ENCODE measurements at regions not wholly inside any gene's neighbourhood (a gene's known extent, or its start where the extent isn't known, plus 50 kb on each side); places are given as distances from the start of the nearest gene placed in this dataset.

DNA sequence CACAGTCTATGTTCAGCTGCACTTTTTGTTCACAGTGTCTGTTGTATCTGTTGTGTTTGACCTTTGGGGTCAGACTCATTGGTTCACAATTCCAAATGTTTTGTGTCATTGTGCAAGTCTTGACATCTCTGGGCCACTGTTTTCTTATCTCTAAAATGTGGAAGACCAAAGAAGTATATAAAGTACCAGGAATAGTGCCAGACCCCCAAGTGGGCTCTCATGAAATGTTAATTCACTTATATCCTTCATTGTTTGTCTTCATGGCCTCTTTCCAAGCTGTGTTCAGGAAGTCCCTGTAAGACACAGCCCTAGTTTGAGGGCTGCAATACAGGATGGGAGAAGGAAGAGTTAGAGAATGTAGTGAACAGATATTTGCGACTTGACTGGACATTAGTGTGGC is 468.3 kb upstream of the BOD1L1 start:
- H3K27ac ChIP-seq, result no peak overlapping the region
- ChIA-PET CTCF (no interaction called here), POLR2A (ENCODE audit: unreplicated experiment) (no interaction called here)
- DNase-seq, result no peak
- no TSS peak for BruUV-seq (replicated peaks)
- no peak for TF ChIP-seq EZH2 (IDR thresholded peaks at IDR 0.05; ENCODE audit: low read depth)
- TF ChIP-seq, protein P1, sequence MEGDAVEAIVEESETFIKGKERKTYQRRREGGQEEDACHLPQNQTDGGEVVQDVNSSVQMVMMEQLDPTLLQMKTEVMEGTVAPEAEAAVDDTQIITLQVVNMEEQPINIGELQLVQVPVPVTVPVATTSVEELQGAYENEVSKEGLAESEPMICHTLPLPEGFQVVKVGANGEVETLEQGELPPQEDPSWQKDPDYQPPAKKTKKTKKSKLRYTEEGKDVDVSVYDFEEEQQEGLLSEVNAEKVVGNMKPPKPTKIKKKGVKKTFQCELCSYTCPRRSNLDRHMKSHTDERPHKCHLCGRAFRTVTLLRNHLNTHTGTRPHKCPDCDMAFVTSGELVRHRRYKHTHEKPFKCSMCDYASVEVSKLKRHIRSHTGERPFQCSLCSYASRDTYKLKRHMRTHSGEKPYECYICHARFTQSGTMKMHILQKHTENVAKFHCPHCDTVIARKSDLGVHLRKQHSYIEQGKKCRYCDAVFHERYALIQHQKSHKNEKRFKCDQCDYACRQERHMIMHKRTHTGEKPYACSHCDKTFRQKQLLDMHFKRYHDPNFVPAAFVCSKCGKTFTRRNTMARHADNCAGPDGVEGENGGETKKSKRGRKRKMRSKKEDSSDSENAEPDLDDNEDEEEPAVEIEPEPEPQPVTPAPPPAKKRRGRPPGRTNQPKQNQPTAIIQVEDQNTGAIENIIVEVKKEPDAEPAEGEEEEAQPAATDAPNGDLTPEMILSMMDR (conservative IDR thresholded peaks at IDR 0.05), result no peak
- H3F3A ChIP-seq (ENCODE audit: insufficient read depth, low read depth), result no peaks in the 10 kb centered on the region
- H3K79me2 ChIP-seq (ENCODE audit: low read depth), result no peaks in the 10 kb centered on the region
- H3K9me3 ChIP-seq (ENCODE audit: insufficient read depth, low read depth), result no peaks in the 10 kb centered on the region
- no peaks in the 10 kb centered on the region for H3K4me1 ChIP-seq (replicated peaks; ENCODE audit: insufficient read depth)
- H4K20me1 ChIP-seq (ENCODE audit: insufficient read depth), result no peaks in the 10 kb centered on the region
- H3K9me2 ChIP-seq (ENCODE audit: insufficient read depth), result no peaks in the 10 kb centered on the region
- intact Hi-C loops (cut with micrococcal nuclease; ENCODE audit: unreplicated experiment), result no loop called here
- no peaks in the 10 kb centered on the region for H3K27me3 ChIP-seq (ENCODE audit: insufficient read depth, low read depth)
- H3K4me2 ChIP-seq, result no peak overlapping the region
- no peak overlapping the region for H2AFZ ChIP-seq
- no peak overlapping the region for H3K4me3 ChIP-seq
- H3K36me3 ChIP-seq (ENCODE audit: low read depth), result no peaks in the 10 kb centered on the region

DNA sequence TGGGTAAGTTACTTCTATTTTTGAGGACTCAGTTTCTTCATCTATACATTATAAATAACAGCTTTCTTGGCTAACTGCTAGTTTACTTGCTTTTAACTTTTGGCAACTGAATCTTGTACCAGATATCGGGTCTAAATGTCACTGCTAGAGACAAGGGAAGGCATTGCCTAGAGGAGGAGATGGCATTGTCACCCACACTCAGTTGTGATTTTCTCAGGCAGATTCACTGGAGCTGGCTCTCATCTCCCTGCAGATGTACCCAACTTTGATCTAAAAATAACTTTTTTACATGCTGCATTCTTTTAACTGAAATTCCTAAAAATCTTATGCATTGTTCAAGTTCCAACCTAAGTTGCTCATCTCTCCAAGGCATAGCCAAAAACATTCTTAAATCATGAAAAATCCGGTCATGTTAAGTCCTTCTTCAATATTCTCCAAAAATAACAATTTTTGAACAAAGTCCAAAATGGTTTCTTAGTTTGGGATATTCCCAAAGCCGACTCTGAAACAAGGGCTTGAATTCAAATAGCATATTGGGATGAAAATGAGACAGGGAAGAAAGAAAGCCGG is 469.0 kb upstream of the BOD1L1 start:
- BruUV-seq (replicated peaks), result no TSS peak
- DNase-seq, result no peak
- H3K27me3 ChIP-seq (ENCODE audit: insufficient read depth, low read depth), result no peaks in the 10 kb centered on the region
- TF ChIP-seq, protein P1 (conservative IDR thresholded peaks at IDR 0.05), result no peak
- no peak for TF ChIP-seq EZH2 (IDR thresholded peaks at IDR 0.05; ENCODE audit: low read depth)
- POLR2A ChIA-PET (ENCODE audit: unreplicated experiment), result no interaction called here
- no peak overlapping the region for H2AFZ ChIP-seq
- no peak overlapping the region for H3K4me3 ChIP-seq
- no peak overlapping the region for H3K4me2 ChIP-seq
- H3K9me2 ChIP-seq (ENCODE audit: insufficient read depth), result no peaks in the 10 kb centered on the region
- no peaks in the 10 kb centered on the region for H3K79me2 ChIP-seq (ENCODE audit: low read depth)
- H3K4me1 ChIP-seq (replicated peaks; ENCODE audit: insufficient read depth), result no peaks in the 10 kb centered on the region
- no peak overlapping the region for H3K27ac ChIP-seq
- CTCF ChIA-PET, result no interaction called here
- no peaks in the 10 kb centered on the region for H3K36me3 ChIP-seq (ENCODE audit: low read depth)
- H3K9me3 ChIP-seq (ENCODE audit: insufficient read depth, low read depth), result no peaks in the 10 kb centered on the region
- no peaks in the 10 kb centered on the region for H4K20me1 ChIP-seq (ENCODE audit: insufficient read depth)
- intact Hi-C loops (cut with micrococcal nuclease; ENCODE audit: unreplicated experiment), result no loop called here
- H3F3A ChIP-seq (ENCODE audit: insufficient read depth, low read depth), result no peaks in the 10 kb centered on the region

- CTCF ChIA-PET, result no interaction called here
Measured at GRCh38 chr4:14100349-14100748, 472.8 kb upstream of the BOD1L1 start.

More at GRCh38 chr4:14100349-14100748, 472.8 kb upstream of the BOD1L1 start:
- Histone ChIP-seq H3K79me2 (ENCODE audit: low read depth) (no peaks in the 10 kb centered on the region), H3F3A (ENCODE audit: insufficient read depth, low read depth) (no peaks in the 10 kb centered on the region), H3K9me3 (ENCODE audit: insufficient read depth, low read depth) (no peaks in the 10 kb centered on the region), H3K27me3 (ENCODE audit: insufficient read depth, low read depth) (no peaks in the 10 kb centered on the region), H3K4me1 (replicated peaks; ENCODE audit: insufficient read depth) (no peaks in the 10 kb centered on the region), H3K4me2 (no peak overlapping the region), H3K4me3 (no peak overlapping the region), H2AFZ (no peak overlapping the region), H4K20me1 (ENCODE audit: insufficient read depth) (no peaks in the 10 kb centered on the region), H3K36me3 (ENCODE audit: low read depth) (no peaks in the 10 kb centered on the region), H3K9me2 (ENCODE audit: insufficient read depth) (no peaks in the 10 kb centered on the region), H3K27ac (no peak overlapping the region)
- intact Hi-C loops (cut with micrococcal nuclease; ENCODE audit: unreplicated experiment), result no loop called here
- no TSS peak for BruUV-seq (replicated peaks)
- TF ChIP-seq, protein P1 (conservative IDR thresholded peaks at IDR 0.05), result no peak
- no peak for TF ChIP-seq EZH2 (IDR thresholded peaks at IDR 0.05; ENCODE audit: low read depth)
- POLR2A ChIA-PET (ENCODE audit: unreplicated experiment), result no interaction called here
- DNase-seq, result no peak
